ENCODE measurements at regions not wholly inside any gene's neighbourhood (a gene's known extent, or its start where the extent isn't known, plus 50 kb on each side); places are given as distances from the start of the nearest gene placed in this dataset.

DNA sequence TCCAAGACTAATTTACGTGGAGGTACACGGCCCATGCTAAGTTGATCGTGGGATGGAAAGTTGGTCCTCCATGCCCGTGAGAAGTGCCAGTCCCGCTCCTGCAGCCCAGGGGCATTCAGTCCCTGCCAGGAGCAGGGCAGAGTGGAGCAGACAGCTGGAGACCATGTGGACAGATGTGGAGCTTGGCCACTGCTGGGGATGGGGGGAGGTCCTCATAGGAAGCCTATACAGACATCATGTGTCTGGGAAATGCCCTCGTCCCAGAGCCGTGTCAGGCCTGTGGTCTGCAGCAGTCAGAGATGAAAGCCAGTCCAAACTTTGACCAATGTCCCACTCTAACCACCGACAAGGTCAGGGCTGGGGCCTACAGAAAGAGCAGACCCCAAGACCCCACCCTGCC lies 118.4 kb downstream of the CPZ start:
- DNase-seq, result no peak

DNA sequence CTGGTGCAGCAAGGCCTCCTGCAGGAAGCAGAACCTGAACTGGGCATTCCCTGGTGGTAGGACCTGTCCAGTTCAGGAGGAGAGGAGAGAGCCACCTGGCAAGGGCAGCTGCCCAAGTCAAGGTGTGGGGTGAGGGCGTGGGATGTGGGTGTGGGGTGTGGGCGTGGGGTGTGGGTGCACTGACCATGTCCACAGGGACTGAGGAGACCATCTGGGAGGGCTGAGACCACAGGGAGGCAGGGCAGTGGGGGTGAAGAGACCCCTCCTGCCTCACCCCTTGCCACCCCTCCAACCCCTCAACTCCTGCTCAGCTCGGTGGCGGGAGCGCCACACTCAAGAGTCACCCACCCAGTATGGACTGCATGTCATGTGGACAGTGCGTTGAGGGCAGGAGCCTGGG lies 117.9 kb downstream of the CPZ start:
- no peak for DNase-seq

DNA sequence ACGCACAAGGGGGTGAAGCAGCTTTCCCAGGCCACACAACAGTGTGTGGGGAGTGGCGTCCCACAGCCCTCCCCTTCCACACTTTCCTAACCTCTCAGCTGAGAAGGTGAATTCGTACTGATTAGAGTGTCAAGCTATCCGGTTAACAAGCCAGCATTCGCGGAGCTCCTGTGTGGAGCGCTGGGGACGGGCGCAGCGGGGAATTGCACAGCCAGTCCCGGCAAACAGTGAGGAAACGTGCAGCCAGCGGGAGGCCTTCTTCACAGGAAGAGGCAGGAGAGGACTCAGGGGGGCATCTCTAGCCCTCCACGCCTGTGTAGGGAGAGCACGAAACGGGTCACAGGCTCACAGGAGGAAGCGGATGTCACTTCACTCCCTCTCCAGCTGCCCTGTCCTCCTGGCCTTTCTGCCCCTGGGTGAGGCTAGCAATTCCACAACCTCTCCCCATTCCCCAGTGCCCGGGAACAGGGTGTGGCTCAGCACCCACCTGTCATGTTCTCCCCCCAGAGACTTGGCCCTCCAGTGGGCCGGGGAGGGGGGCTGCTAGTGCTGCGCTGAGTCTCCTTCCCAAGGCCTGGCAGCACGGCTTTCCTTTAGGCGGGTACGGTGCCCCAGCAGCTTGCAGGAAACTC lies 117.3 kb downstream of the CPZ start:
- no peak for DNase-seq

DNA sequence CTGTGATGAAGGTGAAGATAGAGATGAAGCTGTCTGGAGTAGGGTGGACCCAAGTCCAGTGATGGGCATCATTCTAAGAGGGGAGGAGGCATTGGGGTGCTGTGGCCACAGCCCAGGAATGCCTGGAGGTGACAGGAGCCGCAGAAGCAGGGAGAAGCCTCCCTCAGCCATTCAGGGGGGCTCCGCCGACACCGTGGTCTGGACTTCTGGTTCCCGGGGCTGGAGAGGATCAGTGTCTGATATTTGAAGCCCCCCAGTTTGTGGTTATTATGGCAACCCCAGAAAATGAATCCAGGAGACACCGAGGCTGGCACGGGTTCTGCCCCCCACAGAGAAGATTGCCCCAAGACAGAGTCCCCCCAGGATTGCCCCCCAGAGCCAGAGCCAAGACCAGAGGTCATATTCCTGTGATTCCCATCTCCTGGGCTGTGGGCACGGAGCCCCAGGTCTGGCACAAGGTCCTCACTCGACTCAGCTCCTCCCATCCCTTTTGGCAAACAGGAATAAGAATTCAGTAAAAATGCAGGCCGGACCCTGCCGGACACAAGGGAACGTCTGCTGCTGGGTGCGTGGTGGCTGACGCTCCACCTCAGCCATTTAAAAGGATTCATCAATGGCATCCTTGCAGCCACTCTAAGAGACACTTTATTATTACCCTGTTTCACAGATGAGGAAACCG lies 116.6 kb downstream of the CPZ start:
- no peak for DNase-seq

DNA sequence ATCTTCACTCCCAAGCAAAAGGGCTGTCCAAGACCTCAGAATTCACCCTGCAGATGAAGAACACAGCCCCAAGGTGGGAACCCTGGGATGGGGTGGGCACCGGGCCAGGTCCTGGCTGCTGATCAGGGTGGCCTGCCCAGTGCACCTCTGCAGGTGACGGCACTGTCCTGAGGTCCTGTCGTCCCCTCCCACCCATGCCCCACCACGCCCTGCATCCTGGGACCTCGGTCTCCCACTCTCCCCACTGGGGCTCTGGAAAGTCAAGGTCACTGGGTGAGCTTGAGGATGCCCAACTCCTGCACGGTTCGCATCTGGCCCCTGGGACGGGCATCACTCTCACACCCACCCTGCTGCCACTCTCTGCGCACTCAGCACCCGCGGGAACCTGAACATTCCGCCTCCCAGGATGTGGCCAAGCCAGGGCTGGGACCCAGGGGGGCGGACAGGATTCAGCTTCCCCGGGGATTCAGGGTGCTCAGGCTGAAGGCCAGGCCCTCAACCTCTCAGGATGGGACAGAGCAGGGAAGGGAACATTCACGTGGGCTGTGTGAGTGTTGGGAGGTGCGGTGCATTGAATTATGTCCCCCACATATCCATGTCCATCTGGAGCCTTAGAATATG lies 115.9 kb downstream of the CPZ start:
- no peak for DNase-seq

DNA sequence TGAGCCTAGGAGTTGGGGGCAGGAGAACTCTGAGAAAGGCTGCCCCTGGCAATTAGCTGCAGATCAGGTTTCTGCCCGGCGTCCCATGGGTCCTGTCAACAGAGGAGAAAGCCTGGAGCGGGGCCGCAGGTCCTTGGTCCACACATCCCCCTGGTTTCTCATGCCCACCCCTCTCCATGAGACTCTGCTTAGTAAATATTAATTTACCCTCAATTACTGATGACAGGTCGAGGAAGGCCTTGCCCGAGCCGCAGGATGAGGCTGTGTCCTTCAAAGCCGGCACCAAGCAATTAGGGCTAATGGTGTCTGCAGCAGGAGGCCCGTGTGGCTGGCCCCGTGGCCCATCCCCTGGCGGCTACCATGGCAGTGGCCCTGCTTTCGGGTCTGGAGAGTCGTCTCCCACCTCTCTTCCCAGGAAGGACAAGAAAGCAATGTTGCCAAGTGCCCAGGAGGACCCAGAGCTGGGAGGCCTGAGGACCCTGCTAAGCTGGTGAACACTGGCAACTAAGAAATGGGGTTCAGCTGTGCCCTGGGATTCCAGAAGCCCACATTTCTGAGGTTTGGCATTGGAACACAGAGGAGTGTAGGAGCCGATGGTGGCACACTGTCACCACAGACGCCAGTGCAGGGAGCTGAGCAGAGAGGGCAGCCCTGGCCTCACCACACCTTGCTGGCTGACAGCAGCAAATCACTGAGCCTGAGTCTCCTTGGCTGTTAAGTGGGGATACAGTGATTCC lies 114.6 kb downstream of the CPZ start:
- no peak for DNase-seq

DNA sequence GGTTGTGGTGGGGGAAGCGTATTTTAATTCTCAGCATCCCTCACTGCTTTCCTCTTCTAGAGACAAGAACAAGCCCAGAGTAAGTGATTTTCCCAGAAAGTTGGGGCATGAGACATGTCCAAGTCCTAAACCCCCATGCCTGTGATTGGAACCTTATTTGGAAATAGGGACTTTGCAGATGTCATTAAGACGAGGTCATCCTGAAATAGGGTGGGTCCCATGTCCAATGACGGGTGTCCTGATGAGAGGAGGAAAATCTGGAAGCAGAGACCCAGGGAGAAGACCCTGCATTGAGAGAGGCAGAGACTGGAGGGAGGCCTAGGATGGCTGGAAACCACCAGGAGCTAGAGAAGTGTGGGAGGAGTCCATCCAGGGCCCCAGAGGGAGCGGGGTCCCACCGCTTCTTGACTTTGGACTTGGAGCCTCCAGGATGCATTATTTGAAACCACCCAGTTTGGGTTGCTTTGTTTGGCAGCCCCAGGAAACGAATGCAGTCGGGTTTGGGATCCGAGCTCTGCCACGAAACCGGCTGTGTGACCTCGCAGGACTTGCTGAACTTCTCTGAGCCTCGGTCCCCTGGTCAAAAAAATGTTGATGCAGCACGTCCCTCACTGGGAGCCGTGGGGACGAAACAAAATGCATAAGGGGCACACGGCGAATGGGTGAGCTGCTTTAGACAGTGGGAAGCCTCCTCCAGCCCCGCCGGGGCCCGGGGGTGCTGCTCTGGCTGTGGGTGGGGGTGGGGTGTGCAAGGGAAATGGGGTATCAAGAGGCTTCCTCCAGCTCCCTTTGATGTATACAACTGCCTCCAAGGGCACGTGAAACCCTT lies 113.9 kb downstream of the CPZ start:
- DNase-seq, result no peak

DNA sequence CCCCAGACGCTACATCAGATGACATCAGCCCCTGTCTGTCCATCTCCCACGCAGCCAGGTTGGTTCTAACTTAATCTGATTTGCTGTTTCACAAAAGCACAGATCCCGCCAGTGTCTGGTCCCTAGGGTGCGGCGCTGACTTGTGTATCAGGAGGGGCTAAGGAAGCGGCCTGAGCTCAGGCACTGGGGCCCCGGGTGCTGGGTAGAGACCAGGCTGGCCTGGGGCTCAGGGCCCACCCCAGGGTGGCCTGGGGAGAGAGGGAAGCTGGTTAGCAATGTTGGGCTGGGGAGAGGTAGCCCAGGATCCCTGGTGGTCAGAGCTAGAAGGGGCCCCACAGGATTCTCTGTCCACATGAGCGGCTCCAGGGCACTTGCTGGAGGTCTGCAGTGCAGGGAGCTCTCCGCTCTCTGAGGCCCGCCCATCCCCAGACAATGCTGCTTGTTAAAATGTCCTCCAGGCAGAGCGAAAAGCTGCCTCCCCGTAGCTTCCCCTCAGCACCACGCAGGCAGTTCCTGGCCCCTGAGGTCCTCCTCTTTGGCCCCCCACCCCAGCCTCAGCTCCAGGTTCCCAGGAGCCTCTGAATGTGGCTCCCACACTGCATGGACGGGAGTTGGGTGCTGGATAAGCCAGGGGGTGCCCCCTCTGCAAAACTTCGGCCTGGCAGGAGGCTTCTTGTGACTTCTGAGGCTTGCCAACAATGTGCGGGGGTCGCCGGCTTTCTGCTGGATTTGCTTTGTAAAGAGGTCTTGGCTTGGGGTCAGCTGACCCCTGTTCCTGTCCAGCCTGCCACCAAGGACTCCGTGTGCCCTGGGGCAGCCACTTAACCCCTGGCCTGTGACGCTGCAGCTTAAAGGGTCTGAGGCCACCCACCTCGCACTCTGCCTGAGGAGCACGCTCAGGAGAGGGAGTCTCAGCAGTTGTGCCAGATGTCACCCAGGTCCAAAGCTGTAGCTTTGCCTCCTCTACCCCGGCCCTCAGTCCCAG lies 112.9 kb downstream of the CPZ start:
- DNase-seq, result no peak

DNA sequence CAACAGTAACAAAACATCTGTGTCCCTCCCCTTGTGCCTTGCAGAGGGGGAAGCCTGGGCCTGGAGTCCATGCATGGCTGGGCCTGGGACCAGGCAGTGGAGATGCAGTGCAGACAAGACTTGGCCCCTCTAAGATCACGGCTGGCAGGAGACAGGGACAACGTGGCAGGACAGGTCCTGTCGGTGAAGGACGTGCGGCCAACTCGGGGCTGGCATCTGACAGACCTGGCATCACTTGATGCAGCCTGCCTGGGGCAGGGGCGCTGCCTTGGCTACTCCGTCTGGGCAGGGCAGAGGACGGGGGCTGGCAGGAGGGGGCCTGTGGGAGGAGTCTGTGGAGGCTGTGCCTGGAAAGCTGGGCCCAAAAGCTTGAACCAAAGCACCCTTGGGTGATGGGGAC lies 112.1 kb downstream of the CPZ start:
- DNase-seq, result no peak

DNA sequence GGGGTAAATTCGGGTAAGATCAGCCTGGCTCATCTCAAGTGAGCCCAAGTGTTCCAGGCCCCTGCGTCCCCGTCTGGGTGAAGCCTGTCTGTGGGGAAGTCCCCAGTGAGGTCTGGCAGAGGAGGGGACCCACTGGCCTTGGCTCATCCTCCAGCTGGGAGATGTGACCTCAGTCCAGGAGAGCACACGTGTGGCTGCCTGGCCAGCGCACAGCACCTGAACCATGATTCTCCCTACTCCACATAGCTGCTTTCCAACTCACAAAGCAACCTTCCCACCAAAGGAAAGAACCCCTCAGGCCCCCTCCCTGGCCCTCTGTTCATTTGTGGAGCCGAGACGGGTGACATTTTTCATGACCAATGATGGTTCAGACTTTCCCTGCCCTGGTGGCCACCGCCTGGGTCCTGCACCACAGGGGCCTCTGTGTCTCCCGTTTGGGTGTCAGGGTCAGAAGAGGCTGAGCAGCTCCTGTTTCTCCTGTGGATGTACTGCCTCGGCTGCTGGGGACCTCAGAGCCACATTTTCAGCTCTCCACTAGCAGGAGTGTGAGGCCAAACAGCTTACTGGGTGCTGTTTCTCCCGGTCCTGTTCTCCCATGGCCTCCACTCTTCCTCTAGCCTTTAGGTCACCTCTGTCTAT lies 111.4 kb downstream of the CPZ start:
- no peak for DNase-seq

DNA sequence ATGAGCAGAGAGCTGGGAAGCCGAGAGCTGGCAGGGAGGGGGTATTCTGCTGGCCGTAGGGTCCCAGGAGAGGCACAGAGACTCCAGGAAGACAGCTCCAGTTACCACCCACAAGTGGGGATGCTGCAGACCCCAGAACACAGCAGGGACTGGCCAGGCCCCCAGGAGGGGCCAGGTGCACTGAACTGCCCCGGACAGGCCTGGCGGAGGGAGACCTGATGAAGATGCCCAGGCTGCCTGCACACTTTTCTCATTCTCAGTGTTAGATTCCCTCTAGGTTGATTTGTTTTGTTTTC lies 110.8 kb downstream of the CPZ start:
- DNase-seq, result no peak

DNA sequence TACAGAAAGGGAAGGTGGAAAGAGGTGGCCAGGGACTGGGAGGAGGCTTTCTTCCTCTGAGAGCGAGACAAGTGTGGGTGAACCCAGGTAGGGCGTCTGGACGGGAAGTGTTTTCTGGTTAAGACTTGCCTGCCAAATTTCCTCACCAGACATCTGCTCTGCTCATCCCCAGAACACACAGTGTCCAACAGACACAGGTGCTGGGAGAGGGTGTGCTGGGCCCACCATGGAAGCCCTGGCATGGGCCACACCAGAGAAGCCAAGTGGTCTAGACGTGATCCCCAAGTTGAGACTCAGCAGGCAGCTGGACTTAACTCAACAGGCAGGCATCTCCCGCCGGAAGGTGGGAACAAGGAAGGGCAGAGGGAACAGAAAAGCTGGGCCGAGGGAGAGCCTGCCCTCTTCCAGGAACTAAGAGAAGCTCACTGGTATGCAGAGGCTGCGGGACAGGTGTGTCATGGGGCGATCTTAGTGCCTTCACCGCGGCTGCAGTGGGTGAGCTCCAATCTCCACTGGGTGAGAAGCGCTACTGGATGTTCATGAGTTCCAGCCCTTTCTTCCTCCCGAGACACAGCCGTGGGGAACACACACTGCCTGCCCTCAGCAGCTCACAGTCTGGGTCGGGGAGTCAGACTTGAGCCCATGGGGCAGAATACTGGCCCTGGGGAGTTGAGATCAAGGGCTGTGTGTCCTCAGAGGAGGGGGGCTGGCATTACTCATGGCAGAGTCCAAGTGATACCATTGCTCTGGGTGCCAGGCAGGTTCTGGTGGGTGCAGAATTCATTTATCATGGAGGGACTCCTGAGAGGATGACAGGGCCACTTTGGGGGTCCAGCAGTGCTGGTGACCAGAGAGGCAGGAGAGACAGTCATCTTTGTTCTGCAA lies 110.2 kb downstream of the CPZ start:
- no peak for DNase-seq

DNA sequence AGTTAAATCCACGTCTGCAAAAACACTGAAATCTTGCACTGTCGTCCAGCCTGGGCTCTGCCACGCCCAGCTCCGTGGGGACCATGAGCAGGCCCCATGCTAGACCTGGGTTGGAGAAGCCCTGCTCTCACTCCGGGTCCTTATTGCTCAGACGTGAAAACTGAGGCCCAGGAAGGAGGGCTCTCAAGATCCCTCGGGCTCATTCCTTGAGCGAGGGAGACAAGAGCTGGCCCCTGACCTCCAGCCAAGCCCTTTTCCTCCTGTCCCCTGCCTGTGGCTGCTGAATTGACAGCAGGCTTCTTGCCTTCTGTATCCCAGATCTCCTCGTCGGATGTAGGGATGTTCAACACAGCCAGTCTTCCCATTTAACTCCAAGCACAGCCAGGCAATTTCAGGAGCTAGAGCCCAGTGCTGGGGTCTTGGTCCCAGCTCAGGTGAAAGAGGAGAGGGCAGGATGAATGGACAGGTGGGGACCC lies 109.5 kb downstream of the CPZ start:
- no peak for DNase-seq

DNA sequence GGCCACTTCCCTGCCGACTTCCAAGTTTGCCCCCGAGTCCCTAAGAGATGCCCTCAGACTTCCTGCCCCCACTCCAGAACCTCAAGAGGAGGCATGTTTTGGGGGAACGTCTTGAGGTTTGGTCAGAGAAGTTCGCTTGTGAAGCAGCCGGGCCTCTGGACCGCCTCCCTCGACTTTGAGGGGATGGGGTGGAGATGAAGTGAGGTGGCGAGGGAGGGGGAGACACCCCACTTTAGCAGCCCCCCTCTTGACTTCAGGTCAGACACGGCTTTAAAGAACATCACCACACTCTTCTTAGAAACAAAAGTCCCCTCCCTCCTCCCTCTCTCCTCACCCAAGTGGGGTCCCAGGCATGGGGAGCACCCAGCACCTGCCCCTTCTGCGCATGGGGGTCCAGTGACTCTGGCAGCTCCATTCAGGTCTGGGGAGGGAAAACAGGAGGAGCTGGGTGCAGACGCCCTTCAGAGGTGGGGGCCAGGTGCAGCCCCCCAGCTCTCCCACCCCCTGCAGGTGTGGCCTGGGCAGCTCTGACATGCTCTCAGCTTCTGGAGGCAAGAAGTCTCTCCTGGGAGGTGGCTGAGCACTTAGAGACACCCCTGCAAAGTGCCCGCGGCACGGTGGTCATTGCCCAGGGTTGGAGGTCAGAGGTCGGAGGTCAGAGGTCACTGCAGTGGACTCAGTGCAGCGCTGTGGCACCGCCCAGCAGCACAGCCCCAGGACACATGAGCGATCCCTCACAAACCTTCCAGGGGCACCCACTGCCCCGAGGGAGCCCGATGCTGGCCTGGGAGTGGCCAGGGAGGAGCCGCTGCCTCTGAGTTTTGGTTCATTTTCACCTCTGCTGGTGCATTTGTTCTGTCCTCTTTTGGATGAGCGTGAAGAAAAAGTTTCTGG lies 108.8 kb downstream of the CPZ start:
- no peak for DNase-seq

DNA sequence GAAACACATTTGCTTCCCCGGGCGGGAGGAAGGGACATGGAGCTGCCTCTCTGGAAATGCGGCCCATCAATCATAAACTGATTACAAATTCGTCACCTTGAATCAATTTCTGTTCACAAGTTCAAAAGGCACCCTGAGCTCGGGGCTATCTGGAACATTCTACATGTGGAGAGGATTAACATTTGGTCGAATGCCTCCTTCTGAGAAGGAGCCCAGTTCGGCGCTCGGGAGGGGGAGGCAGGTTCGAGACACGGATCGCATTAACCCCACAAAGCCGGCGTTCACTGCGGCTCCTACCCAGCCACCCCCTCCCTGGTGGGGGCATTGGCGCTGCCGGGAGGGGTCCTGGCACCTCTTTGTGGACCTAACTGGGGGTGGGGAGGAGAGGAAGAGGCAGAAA lies 108.0 kb downstream of the CPZ start:
- no peak for DNase-seq

DNA sequence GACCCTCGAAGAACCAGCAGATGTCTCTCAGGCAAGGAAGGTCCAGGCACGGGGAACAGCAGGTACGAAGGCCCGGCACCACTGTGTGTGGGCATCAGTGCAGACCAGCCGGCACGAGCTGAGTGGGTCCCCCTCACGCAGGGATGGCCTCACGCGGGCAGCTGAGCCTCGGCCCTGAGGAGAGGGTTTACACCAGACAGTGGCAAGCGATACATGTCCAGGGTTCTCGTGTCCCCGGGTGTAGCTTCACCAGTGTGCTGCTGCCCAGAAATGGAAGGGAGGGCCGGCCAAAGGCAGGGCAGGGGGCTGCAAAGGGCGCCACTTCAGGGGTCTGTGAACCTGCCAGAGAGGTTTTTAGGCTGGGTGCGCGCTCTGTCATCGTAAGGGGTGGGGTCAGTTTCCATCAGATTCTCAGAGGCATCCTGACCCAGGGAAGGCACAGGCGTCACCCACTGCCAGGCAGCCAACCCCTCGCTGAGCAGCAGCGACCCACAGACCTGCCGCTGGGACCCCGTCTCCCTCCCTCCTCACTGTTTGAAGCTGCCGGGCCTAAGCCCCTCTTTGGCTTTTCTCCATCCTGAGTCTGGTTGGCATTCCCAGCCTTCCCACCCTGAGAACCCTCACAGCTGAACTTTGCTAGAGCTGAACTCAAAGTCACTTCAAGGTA lies 107.0 kb downstream of the CPZ start:
- no peak for DNase-seq

DNA sequence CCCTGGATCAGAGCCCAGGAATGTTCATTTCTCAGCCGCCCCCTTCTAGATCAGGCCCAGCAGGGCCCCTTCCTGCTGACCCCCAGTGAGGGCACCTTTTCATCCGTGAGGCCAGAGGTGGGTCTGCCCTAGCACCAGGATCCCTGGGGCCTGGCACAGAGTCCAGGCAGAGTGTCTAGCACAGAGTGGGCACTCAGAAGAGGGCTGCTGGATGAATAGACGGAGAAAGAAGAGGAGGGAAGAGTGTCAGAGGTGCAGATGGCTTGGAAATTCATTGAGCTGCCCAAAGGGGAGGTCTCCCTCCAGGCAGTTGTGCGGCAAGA lies 106.5 kb downstream of the CPZ start:
- DNase-seq, result no peak

DNA sequence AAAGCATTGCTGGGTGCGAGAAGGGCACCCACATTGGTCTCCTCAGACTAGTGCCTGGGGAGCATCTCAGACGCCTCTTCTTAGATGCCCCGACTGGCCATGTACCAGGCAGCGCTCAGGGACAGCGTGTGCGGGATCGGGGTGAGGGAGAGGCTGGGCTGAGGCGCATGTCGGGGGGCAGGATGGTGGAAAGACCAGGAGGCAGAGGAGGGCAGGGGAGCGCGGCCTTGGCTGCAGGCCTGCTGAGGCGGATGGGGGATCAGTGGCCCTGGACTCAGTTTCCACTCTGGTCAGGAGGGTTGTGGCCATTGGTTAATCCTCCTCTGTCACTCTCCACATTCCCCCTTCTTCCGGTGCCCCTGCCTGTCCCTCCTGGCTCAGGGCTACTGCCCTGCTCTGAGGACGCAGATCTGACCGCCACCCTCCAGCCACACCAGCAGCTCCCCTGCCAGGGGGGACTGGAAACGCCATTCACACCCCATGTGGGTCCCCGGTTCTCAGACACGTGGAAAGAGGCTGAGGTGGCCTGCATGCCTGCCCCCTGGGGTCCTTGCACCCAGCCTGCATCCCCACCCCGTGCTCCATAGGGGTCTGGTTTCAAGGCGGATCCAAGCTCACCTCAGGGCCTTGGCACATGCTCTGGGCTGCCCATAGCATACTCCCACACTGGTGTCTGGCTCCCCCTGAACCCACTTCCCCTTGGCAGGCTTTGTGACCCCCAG lies 105.9 kb downstream of the CPZ start:
- no peak for DNase-seq

Data from suppressor macrophage (primary cell).